PC-9 (cell line): ENCODE measurements at regions not wholly inside any gene's neighbourhood (a gene's known extent, or its start where the extent isn't known, plus 50 kb on each side); places are given as distances from the start of the nearest gene placed in this dataset.

Source experiments
- BruUV-seq: library from RNA; stranded (reverse); fragments of 400-500 nt; replicated peaks from 2 replicates; lab custom pipeline; 2021; lab: Mats Ljungman, UMichigan
- CTCF ChIA-PET: fragments of 300-600 bp; sonication (Branson Sonifier 250); formaldehyde crosslinking; loops from one replicate; lab custom pipeline; 2022; ENCODE audit warnings: antibody characterized with exemption; lab: Charles Lee
- POLR2A ChIA-PET: fragments of 300-600 bp; sonication (Branson Sonifier 250); formaldehyde crosslinking; loops from one replicate; lab custom pipeline; 2022; ENCODE audit warnings: antibody characterized with exemption; ENCODE audit not compliant: unreplicated experiment; lab: Charles Lee
- DNase-seq, 2 experiments: peaks; one replicate each; pipeline versions ENCODE4 v3.0.0 to v3.0.0-alpha.2; 2015 to 2022; ENCODE audit warnings: mixed read lengths in 1 of 2
- H2AFZ ChIP-seq: fragments of 200-600 bp; sonication (generic); 2 replicates; pipeline ENCODE4 v1.8.1; 2017; ENCODE audit warnings: antibody characterized with exemption
- H3F3A ChIP-seq: fragments of 200-600 bp; sonication (generic); 2 replicates; pipeline ENCODE4 v1.8.1; 2017; ENCODE audit warnings: antibody characterized with exemption, mild to moderate bottlenecking, low read depth; ENCODE audit not compliant: insufficient read depth
- H3K27ac ChIP-seq: fragments of 200-600 bp; sonication (generic); 2 replicates; pipeline ENCODE4 v1.6.1; 2016; ENCODE audit warnings: mixed run types
- H3K27me3 ChIP-seq: fragments of 200-600 bp; sonication (generic); 2 replicates; pipeline ENCODE4 v1.6.1; 2016; ENCODE audit warnings: low read depth, mixed run types; ENCODE audit not compliant: insufficient read depth
- H3K36me3 ChIP-seq: fragments of 200-600 bp; sonication (generic); 2 replicates; pipeline ENCODE4 v1.6.1; 2016; ENCODE audit warnings: low read depth, mixed run types
- H3K4me1 ChIP-seq: fragments of 200-600 bp; sonication (generic); replicated peaks from 2 replicates; pipeline ENCODE4 v1.6.1; 2016; ENCODE audit warnings: mixed run types; ENCODE audit not compliant: insufficient read depth
- H3K4me2 ChIP-seq: fragments of 200-600 bp; sonication (generic); 2 replicates; pipeline ENCODE4 v1.6.1; 2017; ENCODE audit warnings: mixed run types
- H3K4me3 ChIP-seq: fragments of 200-600 bp; sonication (generic); 2 replicates; pipeline ENCODE4 v1.6.1; 2016; ENCODE audit warnings: mixed run types
- H3K79me2 ChIP-seq: fragments of 200-600 bp; sonication (generic); 2 replicates; pipeline ENCODE4 v1.6.1; 2017; ENCODE audit warnings: low read depth, mixed run types
- H3K9me2 ChIP-seq: fragments of 200-600 bp; sonication (generic); 2 replicates; pipeline ENCODE4 v1.8.1; 2017; ENCODE audit warnings: mild to moderate bottlenecking; ENCODE audit not compliant: insufficient read depth
- H3K9me3 ChIP-seq: fragments of 200-600 bp; sonication (generic); 2 replicates; pipeline ENCODE4 v1.8.1; 2016; ENCODE audit warnings: low read depth; ENCODE audit not compliant: insufficient read depth
- H4K20me1 ChIP-seq: fragments of 200-600 bp; sonication (generic); 2 replicates; pipeline ENCODE4 v1.8.1; 2017; ENCODE audit not compliant: insufficient read depth
- CTCF ChIP-seq: fragments of 200-600 bp; sonication (generic); conservative IDR thresholded peaks from 2 replicates; pipeline ENCODE4 v1.6.1; 2017; ENCODE audit warnings: mixed run types, antibody characterized with exemption, mild to moderate bottlenecking, moderate library complexity
- EZH2 ChIP-seq: fragments of 200-600 bp; sonication (generic); IDR thresholded peaks from 2 replicates; pipeline ENCODE4 v1.8.0; 2017; ENCODE audit warnings: antibody characterized with exemption, low read depth
- intact Hi-C: fragments of 100-400 bp; cut with micrococcal nuclease; formaldehyde crosslinking; loops from one replicate; pipeline ENCODE4 v1.10.0; 2022; ENCODE audit not compliant: unreplicated experiment

GRCh38 chr1:217053676-217054075, 330.4 kb upstream of the ESRRG start:
- ChIA-PET POLR2A (no interaction called here), CTCF (no interaction called here)
- TF ChIP-seq CTCF (no peak), EZH2 (no peak)
- Histone ChIP-seq H3F3A (no peaks in the 10 kb centered on the region), H3K36me3 (no peaks in the 10 kb centered on the region), H3K9me3 (no peaks in the 10 kb centered on the region), H3K4me2 (no peak overlapping the region), H2AFZ (no peak overlapping the region), H3K27ac (no peak overlapping the region), H3K4me1 (no peaks in the 10 kb centered on the region), H3K27me3 (no peaks in the 10 kb centered on the region), H3K4me3 (no peak overlapping the region), H3K9me2 (no peaks in the 10 kb centered on the region), H4K20me1 (no peaks in the 10 kb centered on the region), H3K79me2 (no peaks in the 10 kb centered on the region)
- no peak for DNase-seq
- intact Hi-C loops = no loop called here
- no TSS peak for BruUV-seq

GRCh38 chr1:217052626-217053025, 329.4 kb upstream of the ESRRG start:
- no peaks in the 10 kb centered on the region for H3K36me3 ChIP-seq
- no peaks in the 10 kb centered on the region for H3K79me2 ChIP-seq
- no peaks in the 10 kb centered on the region for H4K20me1 ChIP-seq
- H3F3A ChIP-seq = no peaks in the 10 kb centered on the region
- no peaks in the 10 kb centered on the region for H3K4me1 ChIP-seq
- no peaks in the 10 kb centered on the region for H3K9me2 ChIP-seq
- no peak for TF ChIP-seq EZH2
- H3K4me3 ChIP-seq = no peak overlapping the region
- H3K27ac ChIP-seq = no peak overlapping the region
- DNase-seq = no peak
- H2AFZ ChIP-seq = no peak overlapping the region
- no peak overlapping the region for H3K4me2 ChIP-seq
- no TSS peak for BruUV-seq
- H3K9me3 ChIP-seq = no peaks in the 10 kb centered on the region
- ChIA-PET CTCF (no interaction called here), POLR2A (no interaction called here)
- intact Hi-C loops = no loop called here
- H3K27me3 ChIP-seq = no peaks in the 10 kb centered on the region

- H3K79me2 ChIP-seq = no peaks in the 10 kb centered on the region
- POLR2A ChIA-PET = no interaction called here
- no peaks in the 10 kb centered on the region for H4K20me1 ChIP-seq
- CTCF ChIA-PET = no interaction called here
- no peaks in the 10 kb centered on the region for H3K4me1 ChIP-seq
- no peaks in the 10 kb centered on the region for H3F3A ChIP-seq
- H2AFZ ChIP-seq = no peak overlapping the region
- no peaks in the 10 kb centered on the region for H3K9me3 ChIP-seq
- no peaks in the 10 kb centered on the region for H3K9me2 ChIP-seq
- no peak overlapping the region for H3K4me3 ChIP-seq
- DNase-seq = no peak
- H3K27me3 ChIP-seq = no peaks in the 10 kb centered on the region
- intact Hi-C loops = no loop called here
- H3K4me2 ChIP-seq = no peak overlapping the region
- no peaks in the 10 kb centered on the region for H3K36me3 ChIP-seq
- BruUV-seq = no TSS peak
- no peak overlapping the region for H3K27ac ChIP-seq
- no peak for TF ChIP-seq CTCF
- TF ChIP-seq EZH2 = no peak
Measured at GRCh38 chr1:217052196-217052595, 329.0 kb upstream of the ESRRG start.

- H2AFZ ChIP-seq = no peak overlapping the region
- H3K4me3 ChIP-seq = no peak overlapping the region
- no peaks in the 10 kb centered on the region for H3F3A ChIP-seq
- ChIA-PET POLR2A (no interaction called here), CTCF (no interaction called here)
- no peak for DNase-seq
- H3K27ac ChIP-seq = no peak overlapping the region
- no peaks in the 10 kb centered on the region for H3K36me3 ChIP-seq
- H3K4me1 ChIP-seq = no peaks in the 10 kb centered on the region
- no peaks in the 10 kb centered on the region for H4K20me1 ChIP-seq
- intact Hi-C loops = no loop called here
- no peaks in the 10 kb centered on the region for H3K79me2 ChIP-seq
- no peak overlapping the region for H3K4me2 ChIP-seq
- TF ChIP-seq CTCF (no peak), EZH2 (no peak)
- no peaks in the 10 kb centered on the region for H3K9me3 ChIP-seq
- H3K27me3 ChIP-seq = no peaks in the 10 kb centered on the region
- H3K9me2 ChIP-seq = no peaks in the 10 kb centered on the region; the same call in 1 of the 2 replicates
- no TSS peak for BruUV-seq
Measured at GRCh38 chr1:217049721-217050120, 326.5 kb upstream of the ESRRG start.
